ENCODE measurements at regions not wholly inside any gene's neighbourhood (a gene's known extent, or its start where the extent isn't known, plus 50 kb on each side); places are given as distances from the start of the nearest gene placed in this dataset.

GRCh38 chr17:77749989-77750388 is 208.5 kb upstream of the TNRC6C start:
- TF ChIP-seq CTCF (tag by site-specific recombination; IDR thresholded peaks at IDR 0.05) (no peak), ZNF239 (tag by site-specific recombination; IDR thresholded peaks at IDR 0.05) (no peak), ZNF37A (tag by site-specific recombination; IDR thresholded peaks at IDR 0.05) (no peak), SP2 (tag by site-specific recombination; IDR thresholded peaks at IDR 0.05) (no peak)
